ENCODE measurements at regions not wholly inside any gene's neighbourhood (a gene's known extent, or its start where the extent isn't known, plus 50 kb on each side); places are given as distances from the start of the nearest gene placed in this dataset.

DNA sequence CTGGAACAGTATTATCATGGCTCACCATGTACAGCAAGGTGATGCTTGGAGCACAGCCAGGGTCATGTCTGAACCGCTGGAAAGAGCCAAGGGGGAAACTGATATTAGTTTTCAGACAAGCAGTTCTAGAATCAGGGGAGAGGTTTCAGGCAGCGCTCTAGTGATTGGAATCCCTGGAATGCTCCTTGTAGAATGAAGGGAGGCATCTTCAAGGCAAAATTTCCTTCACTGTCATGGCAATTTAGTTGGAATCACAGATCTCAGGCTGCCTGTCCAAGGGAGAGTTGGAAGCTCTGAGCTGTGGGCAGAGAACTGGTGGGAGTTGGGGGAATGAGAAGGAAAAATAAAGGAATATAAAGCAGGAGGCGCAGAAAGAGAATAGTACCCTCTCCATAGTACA lies 737.1 kb downstream of the PTPRU start:
- Histone ChIP-seq H3K4me3 (ENCODE audit: insufficient read depth, low read depth, low read length) (no peak overlapping the region), H3K4me1 (ENCODE audit: insufficient read depth, low read length) (peaks cover 26% of the 10 kb centered on the region), H3K36me3 (ENCODE audit: insufficient read depth, low read length) (no peaks in the 10 kb centered on the region), H3K9ac (ENCODE audit: low read length) (peak overlapping the region; percentile 21), H2AFZ (ENCODE audit: low read depth, low read length) (no peak overlapping the region), H3K4me2 (ENCODE audit: low read length) (peak overlapping the region; percentile 39), H3K27me3 (ENCODE audit: insufficient read depth, low read length) (no peaks in the 10 kb centered on the region), H3K27ac (ENCODE audit: low read depth, low read length) (peak overlapping the region; percentile 72), H3K9me3 (ENCODE audit: insufficient read depth, low read depth, low read length) (peaks cover 3% of the 10 kb centered on the region), H4K20me1 (ENCODE audit: insufficient read depth, low read length) (no peaks in the 10 kb centered on the region), H3K79me2 (ENCODE audit: insufficient read depth, low read length) (no peaks in the 10 kb centered on the region)
- peak overlapping the region; percentile 99 for H3K27ac Mint-ChIP-seq (ENCODE audit: unreplicated experiment)
- no peaks in the 10 kb centered on the region for H3K27me3 Mint-ChIP-seq (ENCODE audit: low read depth, unreplicated experiment)
- DNase-seq (ENCODE audit: low read depth): no peak
- no peak for FAIRE-seq
- peaks cover 11% of the 10 kb centered on the region for H3K9me3 Mint-ChIP-seq (ENCODE audit: unreplicated experiment)
- no peaks in the 10 kb centered on the region for H3K36me3 Mint-ChIP-seq (ENCODE audit: low read depth, unreplicated experiment)
- peaks cover 35% of the 10 kb centered on the region for H3K4me1 Mint-ChIP-seq (ENCODE audit: low read depth, unreplicated experiment)
- TF ChIP-seq, protein P1, sequence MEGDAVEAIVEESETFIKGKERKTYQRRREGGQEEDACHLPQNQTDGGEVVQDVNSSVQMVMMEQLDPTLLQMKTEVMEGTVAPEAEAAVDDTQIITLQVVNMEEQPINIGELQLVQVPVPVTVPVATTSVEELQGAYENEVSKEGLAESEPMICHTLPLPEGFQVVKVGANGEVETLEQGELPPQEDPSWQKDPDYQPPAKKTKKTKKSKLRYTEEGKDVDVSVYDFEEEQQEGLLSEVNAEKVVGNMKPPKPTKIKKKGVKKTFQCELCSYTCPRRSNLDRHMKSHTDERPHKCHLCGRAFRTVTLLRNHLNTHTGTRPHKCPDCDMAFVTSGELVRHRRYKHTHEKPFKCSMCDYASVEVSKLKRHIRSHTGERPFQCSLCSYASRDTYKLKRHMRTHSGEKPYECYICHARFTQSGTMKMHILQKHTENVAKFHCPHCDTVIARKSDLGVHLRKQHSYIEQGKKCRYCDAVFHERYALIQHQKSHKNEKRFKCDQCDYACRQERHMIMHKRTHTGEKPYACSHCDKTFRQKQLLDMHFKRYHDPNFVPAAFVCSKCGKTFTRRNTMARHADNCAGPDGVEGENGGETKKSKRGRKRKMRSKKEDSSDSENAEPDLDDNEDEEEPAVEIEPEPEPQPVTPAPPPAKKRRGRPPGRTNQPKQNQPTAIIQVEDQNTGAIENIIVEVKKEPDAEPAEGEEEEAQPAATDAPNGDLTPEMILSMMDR (IDR thresholded peaks at IDR 0.05; ENCODE audit: insufficient read depth, low read depth, low read length): no peak
- TF ChIP-seq EZH2 (IDR thresholded peaks at IDR 0.05; ENCODE audit: insufficient read depth, low read length): no peak
- no peak overlapping the region for H3K4me3 Mint-ChIP-seq (ENCODE audit: unreplicated experiment)

DNA sequence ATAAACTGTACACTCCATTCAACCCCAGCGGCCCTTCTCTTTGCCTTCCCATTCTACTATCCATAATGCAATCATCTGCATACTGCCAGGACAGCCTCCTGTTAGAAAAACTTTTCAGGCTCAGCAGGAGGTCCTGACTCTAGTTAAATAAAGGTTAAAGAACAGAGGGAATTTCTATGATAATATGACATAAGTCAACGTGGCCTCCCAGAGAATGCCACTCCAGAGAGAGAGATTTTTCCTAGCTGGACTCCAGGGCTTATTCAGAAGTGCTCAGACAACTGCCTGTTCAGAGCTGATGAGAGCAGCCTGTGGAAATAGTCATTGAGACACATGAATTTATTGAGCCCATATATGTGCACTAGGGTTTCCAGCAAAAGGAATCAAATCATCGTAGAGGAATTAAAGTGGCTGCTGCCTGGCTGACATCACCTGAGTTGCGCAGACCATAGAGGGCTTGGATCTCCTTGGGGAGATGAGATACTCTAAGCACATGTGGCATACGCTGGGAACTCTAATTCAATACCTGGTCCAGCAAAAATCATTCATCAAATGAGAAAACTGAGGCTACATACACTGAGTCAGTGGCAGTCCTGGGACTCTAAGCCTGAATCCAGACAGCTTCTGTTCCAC lies 736.2 kb downstream of the PTPRU start:
- H3K4me1 ChIP-seq (ENCODE audit: insufficient read depth, low read length): peaks cover 27% of the 10 kb centered on the region
- DNase-seq (ENCODE audit: low read depth): no peak
- no peak overlapping the region for H3K4me3 Mint-ChIP-seq (ENCODE audit: unreplicated experiment)
- H3K4me3 ChIP-seq (ENCODE audit: insufficient read depth, low read depth, low read length): no peak overlapping the region
- peaks cover 11% of the 10 kb centered on the region for H3K9me3 Mint-ChIP-seq (ENCODE audit: unreplicated experiment)
- H3K27ac ChIP-seq (ENCODE audit: low read depth, low read length): no peak overlapping the region
- H3K36me3 Mint-ChIP-seq (ENCODE audit: low read depth, unreplicated experiment): no peaks in the 10 kb centered on the region
- peak overlapping the region; percentile 99 for H3K27ac Mint-ChIP-seq (ENCODE audit: unreplicated experiment)
- H3K4me1 Mint-ChIP-seq (ENCODE audit: low read depth, unreplicated experiment): peaks cover 35% of the 10 kb centered on the region
- no peaks in the 10 kb centered on the region for H3K79me2 ChIP-seq (ENCODE audit: insufficient read depth, low read length)
- no peaks in the 10 kb centered on the region for H3K36me3 ChIP-seq (ENCODE audit: insufficient read depth, low read length)
- FAIRE-seq: no peak
- H3K4me2 ChIP-seq (ENCODE audit: low read length): no peak overlapping the region
- no peaks in the 10 kb centered on the region for H4K20me1 ChIP-seq (ENCODE audit: insufficient read depth, low read length)
- H3K27me3 ChIP-seq (ENCODE audit: insufficient read depth, low read length): no peaks in the 10 kb centered on the region
- no peak overlapping the region for H2AFZ ChIP-seq (ENCODE audit: low read depth, low read length)
- H3K9ac ChIP-seq (ENCODE audit: low read length): no peak overlapping the region
- no peaks in the 10 kb centered on the region for H3K27me3 Mint-ChIP-seq (ENCODE audit: low read depth, unreplicated experiment)
- TF ChIP-seq EZH2 (IDR thresholded peaks at IDR 0.05; ENCODE audit: insufficient read depth, low read length): no peak
- TF ChIP-seq, protein P1 (IDR thresholded peaks at IDR 0.05; ENCODE audit: insufficient read depth, low read depth, low read length): no peak
- H3K9me3 ChIP-seq (ENCODE audit: insufficient read depth, low read depth, low read length): peaks cover 3% of the 10 kb centered on the region

DNA sequence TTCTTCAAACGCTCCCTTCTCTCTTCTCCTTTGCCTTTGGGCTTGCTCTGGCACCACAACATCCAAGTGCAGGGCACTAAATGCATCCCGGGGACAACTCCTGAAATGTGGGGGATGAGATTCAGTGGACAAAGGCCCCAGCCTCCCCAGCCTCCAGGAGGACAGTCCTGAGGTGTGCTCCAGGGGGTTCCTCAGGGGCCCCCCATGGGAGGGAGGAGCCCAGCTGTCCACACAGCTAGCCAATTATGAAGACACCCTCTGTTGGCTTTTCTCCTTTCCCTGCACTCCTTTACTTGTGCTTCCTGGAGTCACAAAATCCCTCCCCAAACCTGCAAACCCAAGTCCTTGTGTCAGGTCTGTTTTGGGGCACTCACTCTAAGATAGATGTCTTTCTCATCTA lies 735.4 kb downstream of the PTPRU start:
- Histone ChIP-seq H3K4me2 (ENCODE audit: low read length) (no peak overlapping the region), H2AFZ (ENCODE audit: low read depth, low read length) (no peak overlapping the region), H3K79me2 (ENCODE audit: insufficient read depth, low read length) (no peaks in the 10 kb centered on the region), H3K27ac (ENCODE audit: low read depth, low read length) (no peak overlapping the region), H3K36me3 (ENCODE audit: insufficient read depth, low read length) (no peaks in the 10 kb centered on the region), H3K27me3 (ENCODE audit: insufficient read depth, low read length) (peaks cover 2% of the 10 kb centered on the region), H3K4me3 (ENCODE audit: insufficient read depth, low read depth, low read length) (no peak overlapping the region), H3K9me3 (ENCODE audit: insufficient read depth, low read depth, low read length) (peaks cover 3% of the 10 kb centered on the region), H3K9ac (ENCODE audit: low read length) (no peak overlapping the region), H3K4me1 (ENCODE audit: insufficient read depth, low read length) (peaks cover 36% of the 10 kb centered on the region), H4K20me1 (ENCODE audit: insufficient read depth, low read length) (no peaks in the 10 kb centered on the region)
- Mint-ChIP-seq H3K9me3 (ENCODE audit: unreplicated experiment) (peaks cover 7% of the 10 kb centered on the region), H3K4me1 (ENCODE audit: low read depth, unreplicated experiment) (peaks cover 35% of the 10 kb centered on the region), H3K27me3 (ENCODE audit: low read depth, unreplicated experiment) (peaks cover 3% of the 10 kb centered on the region), H3K36me3 (ENCODE audit: low read depth, unreplicated experiment) (no peaks in the 10 kb centered on the region), H3K27ac (ENCODE audit: unreplicated experiment) (no peak overlapping the region), H3K4me3 (ENCODE audit: unreplicated experiment) (no peak overlapping the region)
- DNase-seq (ENCODE audit: low read depth): no peak
- TF ChIP-seq, protein P1 (IDR thresholded peaks at IDR 0.05; ENCODE audit: insufficient read depth, low read depth, low read length): no peak
- no peak for TF ChIP-seq EZH2 (IDR thresholded peaks at IDR 0.05; ENCODE audit: insufficient read depth, low read length)
- no peak for FAIRE-seq
